OCI-LY7 (cell line): ENCODE measurements at regions not wholly inside any gene's neighbourhood (a gene's known extent, or its start where the extent isn't known, plus 50 kb on each side); places are given as distances from the start of the nearest gene placed in this dataset.

Source experiments
- EZH2phosphoT487 ChIP-seq: fragments of 200-600 bp; sonication (generic); IDR thresholded peaks from 2 replicates; pipeline ENCODE4 v1.6.1; 2018; ENCODE audit warnings: low read depth, borderline replicate concordance, mild to moderate bottlenecking, mixed run types, antibody characterized with exemption, low read length, moderate library complexity, mixed read lengths
- TF ChIP-seq, protein P1 (sequence below): fragments of 200-600 bp; sonication (generic); conservative IDR thresholded peaks from 2 replicates; pipeline ENCODE4 v1.5.1; 2014; ENCODE audit warnings: mild to moderate bottlenecking, antibody characterized with exemption, low read length, moderate library complexity, mixed read lengths

DNA sequence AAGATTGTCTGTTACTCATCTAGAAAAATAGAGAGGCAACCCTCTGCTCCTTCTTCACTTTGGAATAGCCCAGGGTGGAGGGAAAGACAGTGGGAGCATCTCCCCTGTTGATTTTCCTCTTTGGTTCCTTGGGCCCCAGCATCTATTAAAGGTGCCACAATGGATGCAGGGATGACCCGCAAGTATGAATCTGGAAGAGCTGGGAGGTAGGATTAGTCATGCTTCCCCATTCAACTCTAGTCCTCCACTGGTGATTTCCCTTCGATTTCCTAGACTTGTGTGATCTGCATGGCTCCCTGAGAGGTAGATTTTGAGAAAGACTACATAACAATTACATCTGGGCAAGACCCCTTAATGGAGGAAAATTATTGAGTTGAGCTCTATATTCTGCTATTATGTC, 127.8 kb downstream of the MAGEE1 start:
- TF ChIP-seq, protein P1, sequence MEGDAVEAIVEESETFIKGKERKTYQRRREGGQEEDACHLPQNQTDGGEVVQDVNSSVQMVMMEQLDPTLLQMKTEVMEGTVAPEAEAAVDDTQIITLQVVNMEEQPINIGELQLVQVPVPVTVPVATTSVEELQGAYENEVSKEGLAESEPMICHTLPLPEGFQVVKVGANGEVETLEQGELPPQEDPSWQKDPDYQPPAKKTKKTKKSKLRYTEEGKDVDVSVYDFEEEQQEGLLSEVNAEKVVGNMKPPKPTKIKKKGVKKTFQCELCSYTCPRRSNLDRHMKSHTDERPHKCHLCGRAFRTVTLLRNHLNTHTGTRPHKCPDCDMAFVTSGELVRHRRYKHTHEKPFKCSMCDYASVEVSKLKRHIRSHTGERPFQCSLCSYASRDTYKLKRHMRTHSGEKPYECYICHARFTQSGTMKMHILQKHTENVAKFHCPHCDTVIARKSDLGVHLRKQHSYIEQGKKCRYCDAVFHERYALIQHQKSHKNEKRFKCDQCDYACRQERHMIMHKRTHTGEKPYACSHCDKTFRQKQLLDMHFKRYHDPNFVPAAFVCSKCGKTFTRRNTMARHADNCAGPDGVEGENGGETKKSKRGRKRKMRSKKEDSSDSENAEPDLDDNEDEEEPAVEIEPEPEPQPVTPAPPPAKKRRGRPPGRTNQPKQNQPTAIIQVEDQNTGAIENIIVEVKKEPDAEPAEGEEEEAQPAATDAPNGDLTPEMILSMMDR = no peak
- no peak for TF ChIP-seq EZH2phosphoT487
